GM23248 (cell line): ENCODE measurements at regions not wholly inside any gene's neighbourhood (a gene's known extent, or its start where the extent isn't known, plus 50 kb on each side); places are given as distances from the start of the nearest gene placed in this dataset.

Experiments
- EZH2 ChIP-seq: fragments of 200-600 bp; sonication (generic); IDR thresholded peaks from 2 replicates; pipeline ENCODE4 v1.6.1; 2018; ENCODE audit warnings: antibody characterized with exemption, mild to moderate bottlenecking; ENCODE audit not compliant: insufficient read depth, poor library complexity, severe bottlenecking
- EZH2phosphoT487 ChIP-seq: fragments of 200-600 bp; sonication (generic); IDR thresholded peaks from 2 replicates; pipeline ENCODE4 v1.6.1; 2018; ENCODE audit warnings: antibody characterized with exemption, moderate library complexity, mild to moderate bottlenecking, low read depth; ENCODE audit not compliant: insufficient read depth

DNA sequence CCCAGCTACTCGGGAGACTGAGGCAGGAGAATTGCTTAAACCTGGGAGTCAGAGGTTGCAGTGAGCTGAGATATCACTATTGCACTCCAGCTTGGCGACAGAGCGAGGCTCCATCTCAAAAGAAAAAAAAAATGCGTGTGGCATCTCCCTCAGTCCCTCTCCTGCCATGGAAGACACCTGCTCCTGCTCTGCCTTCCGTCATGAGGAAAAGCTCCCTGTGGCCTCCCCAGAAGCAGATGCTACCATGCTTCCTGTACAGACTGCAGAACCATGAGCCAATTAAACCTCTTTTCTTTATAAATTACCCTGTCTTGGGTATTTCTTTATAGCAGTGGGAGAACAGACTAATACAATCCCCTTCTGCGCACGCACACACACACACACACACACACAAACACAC, 249.4 kb downstream of the MN1 start:
- TF ChIP-seq EZH2phosphoT487 (no peak), EZH2 (no peak)
